ENCODE measurements at regions not wholly inside any gene's neighbourhood (a gene's known extent, or its start where the extent isn't known, plus 50 kb on each side); places are given as distances from the start of the nearest gene placed in this dataset.
"Not testable (repeated sequence)": the region's sequence is repeated elsewhere in the genome, so short reads cannot be mapped to it uniquely, and the experiment has no call there.

DNA sequence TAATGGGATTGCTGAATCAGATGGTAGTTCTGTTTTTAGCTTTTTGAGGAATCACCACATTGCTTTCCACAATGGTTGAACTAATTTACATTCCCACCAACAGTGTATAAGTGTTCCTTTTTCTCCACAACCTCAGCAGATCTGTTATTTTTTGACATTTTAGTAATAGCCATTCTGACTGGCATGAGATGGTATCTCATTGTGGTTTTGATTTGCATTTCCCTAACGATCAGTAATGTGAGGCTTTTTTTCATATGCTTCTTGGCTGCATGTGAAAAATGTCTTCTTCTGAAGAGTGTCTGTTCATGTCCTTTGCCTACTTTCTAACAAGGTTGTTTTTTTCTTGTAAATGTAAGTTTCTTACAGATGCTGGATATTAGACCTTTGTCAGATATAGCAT lies 402.4 kb downstream of the MAT2B start:
- TF ChIP-seq, protein P1, sequence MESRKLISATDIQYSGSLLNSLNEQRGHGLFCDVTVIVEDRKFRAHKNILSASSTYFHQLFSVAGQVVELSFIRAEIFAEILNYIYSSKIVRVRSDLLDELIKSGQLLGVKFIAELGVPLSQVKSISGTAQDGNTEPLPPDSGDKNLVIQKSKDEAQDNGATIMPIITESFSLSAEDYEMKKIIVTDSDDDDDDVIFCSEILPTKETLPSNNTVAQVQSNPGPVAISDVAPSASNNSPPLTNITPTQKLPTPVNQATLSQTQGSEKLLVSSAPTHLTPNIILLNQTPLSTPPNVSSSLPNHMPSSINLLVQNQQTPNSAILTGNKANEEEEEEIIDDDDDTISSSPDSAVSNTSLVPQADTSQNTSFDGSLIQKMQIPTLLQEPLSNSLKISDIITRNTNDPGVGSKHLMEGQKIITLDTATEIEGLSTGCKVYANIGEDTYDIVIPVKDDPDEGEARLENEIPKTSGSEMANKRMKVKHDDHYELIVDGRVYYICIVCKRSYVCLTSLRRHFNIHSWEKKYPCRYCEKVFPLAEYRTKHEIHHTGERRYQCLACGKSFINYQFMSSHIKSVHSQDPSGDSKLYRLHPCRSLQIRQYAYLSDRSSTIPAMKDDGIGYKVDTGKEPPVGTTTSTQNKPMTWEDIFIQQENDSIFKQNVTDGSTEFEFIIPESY (IDR thresholded peaks at IDR 0.05) = not testable (repeated sequence)
- not testable (repeated sequence) for TF ChIP-seq ASH2L (IDR thresholded peaks at IDR 0.05; ENCODE audit: borderline replicate concordance, low read depth); RB1 (IDR thresholded peaks at IDR 0.05; ENCODE audit: borderline replicate concordance); RFX5 (IDR thresholded peaks at IDR 0.05; ENCODE audit: low read depth, low read length); BMI1 (IDR thresholded peaks at IDR 0.05; ENCODE audit: borderline replicate concordance); YY1 (IDR thresholded peaks at IDR 0.05; ENCODE audit: low read depth, low read length)
- TF ChIP-seq, protein P2, sequence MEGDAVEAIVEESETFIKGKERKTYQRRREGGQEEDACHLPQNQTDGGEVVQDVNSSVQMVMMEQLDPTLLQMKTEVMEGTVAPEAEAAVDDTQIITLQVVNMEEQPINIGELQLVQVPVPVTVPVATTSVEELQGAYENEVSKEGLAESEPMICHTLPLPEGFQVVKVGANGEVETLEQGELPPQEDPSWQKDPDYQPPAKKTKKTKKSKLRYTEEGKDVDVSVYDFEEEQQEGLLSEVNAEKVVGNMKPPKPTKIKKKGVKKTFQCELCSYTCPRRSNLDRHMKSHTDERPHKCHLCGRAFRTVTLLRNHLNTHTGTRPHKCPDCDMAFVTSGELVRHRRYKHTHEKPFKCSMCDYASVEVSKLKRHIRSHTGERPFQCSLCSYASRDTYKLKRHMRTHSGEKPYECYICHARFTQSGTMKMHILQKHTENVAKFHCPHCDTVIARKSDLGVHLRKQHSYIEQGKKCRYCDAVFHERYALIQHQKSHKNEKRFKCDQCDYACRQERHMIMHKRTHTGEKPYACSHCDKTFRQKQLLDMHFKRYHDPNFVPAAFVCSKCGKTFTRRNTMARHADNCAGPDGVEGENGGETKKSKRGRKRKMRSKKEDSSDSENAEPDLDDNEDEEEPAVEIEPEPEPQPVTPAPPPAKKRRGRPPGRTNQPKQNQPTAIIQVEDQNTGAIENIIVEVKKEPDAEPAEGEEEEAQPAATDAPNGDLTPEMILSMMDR (IDR thresholded peaks at IDR 0.05 in 2 of 3, conservative IDR thresholded peaks at IDR 0.05 in 1 of 3; ENCODE audit: control insufficient read depth in 2 of 3, extremely low read depth in 1 of 3, insufficient read depth in 1 of 3, low read depth in 3 of 3, low read length in 3 of 3) = not testable (repeated sequence)

Measured in GM12878 (cell line).